ENCODE measurements at regions not wholly inside any gene's neighbourhood (a gene's known extent, or its start where the extent isn't known, plus 50 kb on each side); places are given as distances from the start of the nearest gene placed in this dataset.

DNA sequence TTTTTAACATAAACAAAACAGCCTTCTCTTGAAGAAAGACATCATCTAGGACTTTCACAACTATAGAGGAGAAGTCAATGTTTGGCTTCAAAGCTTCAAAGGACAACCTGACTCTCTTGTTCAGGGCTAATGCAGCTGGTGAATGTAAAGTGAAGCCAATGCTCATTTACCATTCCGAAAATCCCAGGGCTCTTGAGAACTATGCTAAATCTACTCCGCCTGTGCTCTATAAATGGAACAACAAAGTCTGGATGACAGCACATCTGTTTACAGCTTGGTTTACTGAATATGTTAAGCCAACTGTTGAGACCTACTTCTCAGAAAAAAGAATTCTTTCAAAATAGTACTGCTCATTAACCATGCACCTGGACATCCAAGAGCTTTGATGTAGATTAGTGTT lies 259.8 kb upstream of the NR5A2 start:
- DNase-seq: no peak

DNA sequence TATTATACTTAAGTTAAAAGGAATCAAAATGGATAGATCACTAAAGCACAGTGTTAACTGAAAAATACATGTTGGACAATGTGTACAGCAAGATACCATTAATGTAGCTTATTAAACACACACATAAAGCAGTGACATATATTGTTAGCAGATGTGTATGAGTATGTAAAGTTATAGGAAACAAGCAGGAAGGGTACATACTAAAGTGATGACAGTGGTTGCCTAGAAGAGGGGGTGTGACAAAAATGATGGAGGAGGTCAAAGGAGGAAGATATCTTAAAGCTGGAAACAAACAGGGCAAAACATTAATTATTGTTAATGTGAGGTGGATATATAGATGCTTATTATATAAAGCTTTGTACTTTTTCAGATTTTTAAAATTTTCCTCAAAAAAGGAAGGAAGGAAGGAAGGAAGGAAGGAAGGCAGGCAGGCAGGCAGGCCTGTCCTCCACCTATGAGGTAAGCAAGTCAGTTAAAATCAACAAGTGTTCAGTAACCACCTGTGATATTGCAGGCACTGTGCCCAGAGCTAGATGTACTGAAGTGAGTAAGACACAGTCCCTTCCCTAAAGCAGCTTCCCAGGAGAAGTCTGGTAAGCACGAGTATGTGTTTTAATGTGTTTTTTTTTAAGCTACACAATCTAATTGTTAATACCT lies 252.9 kb upstream of the NR5A2 start:
- no peak for DNase-seq

DNA sequence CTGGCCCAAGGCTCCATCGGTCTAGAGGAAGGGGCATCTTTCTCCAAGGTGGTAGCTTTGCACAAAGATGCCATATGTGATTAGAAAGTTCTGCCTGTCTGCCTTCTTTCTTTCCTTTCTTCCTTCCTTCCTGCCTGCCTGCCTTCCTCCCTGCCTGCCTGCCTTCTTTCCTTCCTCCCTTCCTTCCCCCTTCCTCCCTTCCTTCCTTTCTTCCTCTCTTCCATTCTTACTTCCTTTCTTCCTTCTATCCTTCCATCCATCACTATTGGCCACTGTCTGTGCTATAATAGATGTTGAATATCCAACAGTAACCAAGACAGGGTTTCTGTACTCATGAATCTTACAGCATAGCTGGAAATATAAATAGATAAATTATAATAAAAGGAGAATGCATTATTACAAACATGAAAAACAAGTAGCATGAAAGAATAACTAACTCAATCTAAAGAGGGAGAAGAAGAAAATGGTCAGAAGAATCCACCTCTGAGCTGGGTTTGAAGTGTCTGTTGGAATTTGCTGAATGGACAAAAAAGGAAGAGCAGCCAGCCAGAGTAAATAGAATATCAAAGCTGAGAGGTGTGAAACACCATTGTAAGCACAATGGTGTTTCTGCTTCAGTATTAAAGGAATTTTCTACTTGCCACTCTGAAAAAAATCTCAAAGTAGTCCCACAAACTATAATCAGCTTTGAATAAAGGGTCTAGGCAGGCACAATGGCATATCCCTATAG lies 250.6 kb upstream of the NR5A2 start:
- DNase-seq: no peak

DNA sequence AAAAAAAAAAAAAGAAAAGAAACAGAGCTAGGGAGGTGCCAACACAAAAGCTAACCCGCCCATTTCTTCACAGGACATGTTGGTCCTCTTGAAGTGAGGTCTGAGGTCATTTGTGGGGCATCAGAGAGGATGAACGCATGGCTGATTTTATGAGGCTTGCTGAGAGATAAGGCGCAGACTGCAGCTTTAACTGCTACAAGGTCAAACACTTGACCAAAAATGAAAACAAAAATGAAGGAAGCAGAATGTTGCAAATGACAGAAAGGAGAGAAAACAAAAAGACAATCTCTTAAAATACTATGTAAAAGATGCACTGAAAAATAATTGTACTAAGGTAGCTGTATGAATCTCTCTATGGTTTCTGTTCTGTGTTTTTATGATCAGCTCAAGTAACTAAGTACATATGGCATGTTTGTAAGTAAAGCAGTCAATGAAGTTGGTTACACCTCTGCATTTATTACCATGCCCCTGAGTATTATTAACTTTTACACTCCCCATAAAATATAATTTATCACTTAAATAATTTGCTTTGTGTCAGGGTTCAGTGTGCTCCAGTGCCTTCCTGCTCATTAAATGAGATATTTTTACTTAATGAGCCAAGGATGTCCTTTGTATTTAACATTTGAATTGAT lies 249.1 kb upstream of the NR5A2 start:
- DNase-seq: no peak

DNA sequence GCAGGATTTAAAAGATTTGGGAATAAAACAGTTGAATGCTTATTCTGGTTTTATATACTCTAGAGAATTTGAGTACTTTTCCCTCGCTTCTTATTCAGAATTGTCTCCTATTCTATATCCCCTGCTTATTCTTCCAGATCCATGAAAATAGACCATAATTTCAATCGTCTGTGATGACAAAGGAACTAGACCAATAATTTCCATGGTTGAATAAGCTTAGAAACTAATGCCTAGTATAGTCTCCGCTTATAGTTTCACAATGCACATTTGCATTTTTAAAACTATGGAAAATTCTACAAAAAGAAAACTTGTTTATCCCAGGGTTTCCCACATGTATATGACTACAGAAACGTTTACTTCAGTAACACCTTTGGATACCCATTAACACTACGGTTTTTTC lies 247.4 kb upstream of the NR5A2 start:
- no peak for DNase-seq

DNA sequence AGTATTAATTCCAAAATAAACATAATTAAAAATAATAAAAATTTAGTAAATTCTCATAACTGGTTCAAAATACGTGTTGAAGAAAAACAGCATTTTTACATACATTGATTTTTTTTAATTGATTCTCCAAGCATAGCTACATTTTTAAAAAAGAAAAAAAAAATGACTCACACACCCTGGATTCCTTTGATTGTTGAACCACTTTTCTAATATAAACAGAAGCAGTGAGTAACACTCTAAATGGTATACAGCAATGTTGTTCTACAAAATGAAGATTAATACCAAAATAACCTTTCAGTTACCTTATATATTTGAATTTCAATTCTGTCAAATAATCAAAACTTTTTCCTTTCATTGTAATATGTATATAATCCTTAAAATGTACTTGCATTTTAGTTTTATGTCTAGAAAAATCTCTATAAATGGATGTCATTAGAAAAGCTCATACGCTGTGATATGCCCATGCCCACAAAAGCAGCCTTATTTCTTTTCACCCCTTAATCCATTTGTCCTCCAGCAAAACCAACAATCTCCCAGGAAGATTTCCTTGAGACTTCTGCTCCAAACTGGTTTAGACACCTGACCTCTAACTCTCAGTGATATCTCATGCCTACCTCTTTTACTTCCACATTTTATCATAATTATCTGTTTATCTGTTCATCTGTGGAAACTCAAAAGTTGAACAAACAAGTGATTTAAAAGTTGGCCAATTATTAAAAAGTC lies 246.4 kb upstream of the NR5A2 start:
- DNase-seq: no peak

DNA sequence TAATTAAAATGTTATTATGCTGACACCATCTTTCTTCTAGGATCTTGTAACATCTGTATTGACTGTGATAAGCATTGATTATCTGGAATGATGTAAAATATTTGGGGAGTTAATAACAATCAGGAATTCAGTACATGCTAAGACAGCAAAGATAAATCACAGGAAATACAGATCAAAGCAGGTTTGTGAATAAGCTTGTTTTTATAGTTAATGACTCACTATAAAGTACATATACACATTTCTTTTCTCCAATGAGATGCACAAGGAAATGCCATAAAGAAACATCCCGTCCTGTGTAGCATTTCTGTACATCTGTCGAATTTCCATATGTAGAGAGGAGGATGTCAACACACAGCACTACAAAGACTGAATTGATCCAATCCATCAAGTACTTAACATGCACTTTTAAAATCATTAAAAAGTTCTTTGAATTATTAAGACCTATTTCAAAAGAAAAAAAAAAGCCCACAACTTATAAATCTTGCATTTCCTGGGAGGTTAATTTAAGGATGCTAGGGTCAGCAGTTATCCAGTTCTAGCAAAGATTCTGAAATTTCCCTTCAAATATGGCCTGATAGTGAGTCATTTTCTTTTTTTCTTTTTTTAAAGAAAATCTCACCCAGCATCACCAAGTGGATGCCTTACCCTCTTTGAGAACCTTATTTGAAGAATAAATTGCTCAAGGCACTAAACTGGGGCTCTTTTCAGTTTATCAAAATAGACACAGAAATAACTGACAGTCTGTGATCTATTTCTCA lies 243.2 kb upstream of the NR5A2 start:
- DNase-seq: no peak

DNA sequence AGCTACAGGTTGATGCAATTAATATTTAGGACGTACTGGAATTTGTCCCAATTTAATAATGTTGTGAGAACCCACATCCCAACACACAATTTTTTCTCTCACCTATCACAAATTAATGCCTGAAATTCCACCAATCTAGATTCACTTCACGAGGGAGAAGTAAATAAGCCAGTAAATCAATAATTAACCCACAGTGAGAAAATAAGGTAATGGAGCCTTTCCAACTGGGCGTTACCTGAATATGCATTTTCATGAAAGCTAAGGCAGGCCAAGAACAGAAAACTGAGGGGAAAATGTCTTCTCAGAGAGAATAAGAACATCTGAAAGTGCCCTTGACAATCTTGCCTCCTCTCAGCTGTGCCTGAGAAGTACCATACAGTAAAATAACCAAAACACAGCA lies 240.8 kb upstream of the NR5A2 start:
- DNase-seq: no peak

DNA sequence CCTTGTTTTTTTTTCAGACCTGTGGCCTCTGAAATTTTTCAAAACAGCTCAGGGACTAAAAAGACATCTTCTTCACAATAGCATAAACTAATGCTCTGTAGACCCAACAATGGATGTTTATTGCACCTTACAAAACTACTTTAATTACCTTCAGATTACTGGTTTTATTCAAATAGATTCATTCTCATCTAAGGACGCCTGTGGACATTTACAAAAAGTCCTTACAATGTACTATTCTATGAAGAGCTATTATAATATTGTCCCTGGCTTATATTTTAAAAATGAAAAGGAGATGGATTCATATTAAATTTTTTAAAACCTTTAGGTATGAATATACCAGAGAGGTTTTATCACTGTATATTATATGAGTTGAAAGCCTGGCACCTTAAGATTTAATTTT lies 238.4 kb upstream of the NR5A2 start:
- DNase-seq: no peak

DNA sequence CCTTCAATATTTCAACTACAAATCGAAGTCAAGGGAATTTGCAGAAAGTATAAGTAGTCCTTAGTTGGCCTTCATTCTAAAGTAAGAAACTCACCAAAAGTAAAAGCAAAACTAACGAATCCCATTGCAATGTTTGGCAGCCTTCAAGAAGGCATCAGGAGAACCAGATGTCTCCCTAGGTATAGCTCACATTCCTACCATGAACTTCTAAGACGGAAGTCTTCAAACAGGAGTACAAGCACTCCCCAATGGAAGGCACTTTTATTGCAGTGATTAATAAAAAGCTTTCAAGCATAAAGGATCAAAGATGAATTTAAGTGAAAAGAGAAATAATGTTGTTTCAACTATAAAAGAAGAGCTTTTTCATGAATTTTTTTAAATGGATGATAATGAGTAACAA lies 236.0 kb upstream of the NR5A2 start:
- DNase-seq: no peak

DNA sequence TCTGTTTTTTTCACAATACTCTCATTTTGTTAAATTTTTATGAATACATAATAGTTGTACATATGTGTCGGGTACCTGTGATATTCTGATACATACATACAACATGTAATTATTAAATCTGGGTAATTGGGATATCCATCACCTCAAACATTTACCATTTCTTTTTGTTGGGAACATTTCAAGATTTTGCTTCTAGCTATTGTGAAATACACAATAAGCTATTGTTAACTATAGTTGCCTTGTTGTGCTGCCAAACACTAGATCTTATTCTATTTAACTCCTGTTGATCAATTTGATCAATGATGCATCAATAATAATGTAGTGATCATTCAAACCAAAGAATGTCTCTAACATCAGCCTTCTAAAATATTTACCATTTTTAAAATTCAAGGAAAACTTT lies 234.6 kb upstream of the NR5A2 start:
- DNase-seq: no peak

DNA sequence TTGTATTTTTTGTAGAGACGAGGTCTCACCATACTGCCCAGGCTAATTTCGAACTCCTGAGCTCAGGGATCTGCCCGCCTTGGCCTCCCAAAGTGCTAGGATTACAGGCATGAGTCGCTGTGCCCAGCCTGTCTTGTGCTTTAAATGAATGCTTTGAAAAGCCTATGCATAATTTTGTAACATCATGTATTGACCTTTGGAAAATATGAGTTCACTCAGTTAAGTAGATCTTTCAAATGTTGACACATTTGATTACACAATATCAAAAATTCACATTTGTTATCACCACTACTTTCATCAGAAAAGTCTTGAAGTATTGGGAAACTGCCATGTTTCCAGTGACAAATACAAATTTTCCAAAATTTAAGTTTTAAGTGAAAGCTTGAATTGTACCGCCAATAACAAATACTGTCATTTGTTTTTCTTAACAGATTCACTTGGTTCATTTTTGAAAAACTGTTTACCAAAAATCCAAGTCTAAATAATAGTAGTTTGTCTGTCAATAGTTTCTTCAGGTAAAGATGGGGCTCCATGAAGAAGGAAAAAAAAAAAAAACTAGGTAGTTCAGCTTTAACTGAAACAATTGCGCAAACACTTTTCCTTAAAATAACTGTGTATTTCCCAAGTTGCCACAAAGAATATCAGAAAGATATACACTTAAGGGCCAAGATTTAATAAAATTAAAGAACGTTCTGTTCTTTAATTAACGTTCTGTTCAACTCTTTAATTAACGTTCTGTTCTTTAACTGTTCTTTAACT lies 233.2 kb upstream of the NR5A2 start:
- DNase-seq: no peak

DNA sequence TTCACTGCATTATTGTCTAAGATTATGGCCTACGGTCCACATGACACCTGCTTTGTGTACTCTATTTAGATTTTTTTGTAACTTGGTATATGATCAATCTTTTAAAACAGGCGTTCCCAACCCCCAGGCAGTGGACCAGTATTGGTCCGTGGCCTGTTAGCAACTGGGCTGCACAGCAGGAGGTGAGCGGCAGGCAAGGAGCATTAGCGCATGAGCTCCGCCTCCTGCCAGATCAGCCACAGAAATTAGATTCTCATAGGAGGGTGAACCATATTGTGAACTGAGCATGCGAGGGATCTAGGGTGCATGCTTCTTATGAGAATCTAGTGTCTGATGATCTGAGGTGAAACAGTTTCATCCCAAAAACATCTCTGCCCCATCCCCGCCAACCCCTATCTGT lies 228.4 kb upstream of the NR5A2 start:
- no peak for DNase-seq

DNA sequence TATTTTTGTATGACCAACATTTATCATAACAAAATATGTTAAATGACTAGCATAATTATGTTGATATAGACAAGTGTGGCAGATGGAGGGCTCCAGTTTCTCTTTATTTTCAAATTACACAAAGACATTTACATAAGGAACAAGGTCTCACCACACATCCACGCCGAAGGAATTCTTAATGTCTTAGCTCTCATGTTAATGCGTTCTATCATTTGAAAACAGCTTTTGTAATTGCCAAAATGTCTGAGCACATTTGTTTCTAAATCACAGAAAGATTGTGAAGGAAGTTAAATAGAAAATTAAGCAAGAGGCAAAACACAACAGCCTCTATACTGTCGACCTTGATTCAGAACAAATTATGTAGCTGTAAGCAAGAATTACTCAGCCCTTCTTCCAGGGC lies 223.0 kb upstream of the NR5A2 start:
- DNase-seq: no peak

DNA sequence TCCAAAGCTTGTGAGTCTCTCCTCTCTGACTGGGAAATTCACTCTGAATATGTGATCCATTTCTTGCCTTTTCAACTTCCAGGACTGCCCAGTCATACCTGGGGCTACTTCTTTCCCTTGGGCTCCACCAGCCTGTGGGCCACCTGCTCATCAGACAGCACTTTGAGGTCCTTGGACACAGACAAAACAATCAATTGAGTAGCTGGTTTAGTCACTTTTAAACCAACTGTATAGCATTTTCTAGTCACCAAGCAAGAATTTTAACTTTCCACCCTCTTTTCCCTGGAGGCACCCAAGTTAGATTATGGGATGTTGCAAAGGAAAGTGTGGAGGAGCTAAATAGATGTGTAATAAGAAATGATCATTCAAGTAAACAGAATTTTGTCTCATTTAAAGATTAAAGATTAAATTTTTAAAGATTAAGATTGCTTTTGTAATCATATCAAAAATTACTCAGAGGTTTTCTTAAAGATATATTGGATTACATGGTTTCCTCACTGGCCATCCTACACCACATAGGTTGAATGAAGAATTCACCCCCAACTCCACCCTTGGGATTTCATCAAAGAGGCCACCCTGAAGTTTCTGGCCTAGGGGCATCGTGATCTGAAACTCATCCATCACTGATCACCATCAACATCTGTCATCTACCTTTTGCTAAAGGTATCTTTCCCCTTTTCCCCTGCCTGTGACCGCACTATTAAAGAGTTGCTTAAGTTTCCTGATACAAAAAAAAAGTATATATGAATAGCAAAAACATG lies 219.2 kb upstream of the NR5A2 start:
- DNase-seq: no peak

DNA sequence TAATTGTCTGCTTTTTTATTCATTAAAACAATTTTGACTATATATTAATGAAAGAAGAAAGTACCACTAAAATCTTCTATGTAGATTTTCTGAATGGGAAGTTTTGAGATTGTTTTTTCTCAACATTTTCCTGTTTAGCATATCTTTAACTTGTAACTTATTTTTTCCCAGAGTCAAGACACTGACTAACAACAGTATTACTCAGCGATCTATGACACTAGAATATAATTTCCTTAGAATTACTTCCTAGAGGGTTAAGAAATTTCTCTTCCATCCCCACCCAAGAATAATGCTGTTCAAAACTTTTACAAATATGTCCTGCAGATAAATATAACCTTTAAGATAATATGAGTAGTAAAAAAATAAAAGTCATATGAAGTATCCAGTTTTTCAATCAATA lies 218.2 kb upstream of the NR5A2 start:
- no peak for DNase-seq

DNA sequence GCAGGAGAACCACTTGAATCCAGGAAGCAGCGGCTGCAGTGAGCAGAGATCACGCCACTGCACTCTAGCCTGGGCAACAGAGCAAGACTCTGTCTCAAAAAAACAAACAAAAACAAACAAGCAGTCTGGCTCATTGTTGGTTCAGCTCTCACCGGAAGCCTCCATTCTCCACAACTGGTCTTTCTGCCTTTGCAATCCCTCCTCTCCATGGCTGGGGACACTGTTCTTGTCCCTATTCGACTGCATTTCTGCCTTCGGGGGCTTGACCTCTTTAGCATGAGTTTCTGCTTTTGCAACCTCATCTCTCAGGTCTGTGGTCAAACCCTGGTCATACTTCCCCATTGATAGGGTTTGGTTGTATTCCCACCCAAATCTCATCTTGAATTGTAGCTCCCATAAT lies 216.3 kb upstream of the NR5A2 start:
- DNase-seq: no peak

DNA sequence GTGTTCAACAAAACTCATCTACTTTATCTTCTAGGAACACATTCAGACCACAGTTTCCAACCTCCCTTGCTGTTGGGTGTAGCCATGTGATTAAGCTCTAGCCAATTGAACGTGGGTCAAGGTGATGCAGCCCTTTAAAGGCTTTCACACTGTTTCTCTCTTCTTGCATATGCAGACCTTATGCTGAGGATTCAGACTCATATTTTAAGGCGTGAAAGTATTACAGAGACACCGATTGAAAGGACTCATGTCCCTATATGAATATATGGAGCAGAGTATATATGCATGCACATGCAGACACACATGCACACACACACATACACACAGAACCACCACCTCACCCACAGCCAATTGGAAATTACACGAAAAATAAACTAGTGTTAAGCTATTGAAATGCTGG lies 214.3 kb upstream of the NR5A2 start:
- no peak for DNase-seq

DNA sequence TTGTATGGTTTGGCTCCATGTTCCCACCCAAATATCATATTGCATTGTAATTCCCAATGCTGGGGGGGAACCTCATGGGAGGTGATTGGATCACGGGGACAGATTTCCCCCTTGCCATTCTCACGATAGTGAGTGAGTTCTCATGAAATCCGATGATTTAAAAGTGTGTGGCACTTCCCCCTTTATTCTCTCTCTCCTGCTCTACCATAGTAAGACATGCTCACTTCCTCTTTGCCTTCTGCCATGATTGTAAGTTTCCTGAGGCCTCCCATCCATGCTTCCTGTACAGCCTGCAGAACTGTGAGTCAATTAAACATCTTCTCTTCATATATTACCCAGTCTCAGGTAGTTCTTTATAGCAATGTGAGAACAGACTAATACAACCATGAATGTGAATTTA lies 211.6 kb upstream of the NR5A2 start:
- no peak for DNase-seq

DNA sequence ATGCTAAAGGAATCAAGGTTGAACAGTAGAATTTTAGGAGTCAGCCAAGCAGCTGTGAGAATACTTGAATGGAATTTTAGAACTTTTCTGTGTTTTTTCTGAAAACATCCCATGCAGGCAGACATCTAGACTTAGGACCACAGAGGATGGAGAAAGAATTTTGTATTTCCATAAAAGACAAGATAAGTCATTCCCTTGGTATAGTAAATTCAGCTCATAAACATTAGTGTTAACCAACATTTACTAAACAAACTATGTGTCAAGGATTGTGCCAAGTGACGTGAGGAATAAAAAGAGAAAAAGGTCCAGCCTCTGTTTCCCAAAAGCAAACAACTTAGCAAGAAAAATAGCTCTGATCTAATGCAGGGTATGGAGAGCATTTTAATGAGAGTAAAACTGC lies 210.2 kb upstream of the NR5A2 start:
- no peak for DNase-seq

DNA sequence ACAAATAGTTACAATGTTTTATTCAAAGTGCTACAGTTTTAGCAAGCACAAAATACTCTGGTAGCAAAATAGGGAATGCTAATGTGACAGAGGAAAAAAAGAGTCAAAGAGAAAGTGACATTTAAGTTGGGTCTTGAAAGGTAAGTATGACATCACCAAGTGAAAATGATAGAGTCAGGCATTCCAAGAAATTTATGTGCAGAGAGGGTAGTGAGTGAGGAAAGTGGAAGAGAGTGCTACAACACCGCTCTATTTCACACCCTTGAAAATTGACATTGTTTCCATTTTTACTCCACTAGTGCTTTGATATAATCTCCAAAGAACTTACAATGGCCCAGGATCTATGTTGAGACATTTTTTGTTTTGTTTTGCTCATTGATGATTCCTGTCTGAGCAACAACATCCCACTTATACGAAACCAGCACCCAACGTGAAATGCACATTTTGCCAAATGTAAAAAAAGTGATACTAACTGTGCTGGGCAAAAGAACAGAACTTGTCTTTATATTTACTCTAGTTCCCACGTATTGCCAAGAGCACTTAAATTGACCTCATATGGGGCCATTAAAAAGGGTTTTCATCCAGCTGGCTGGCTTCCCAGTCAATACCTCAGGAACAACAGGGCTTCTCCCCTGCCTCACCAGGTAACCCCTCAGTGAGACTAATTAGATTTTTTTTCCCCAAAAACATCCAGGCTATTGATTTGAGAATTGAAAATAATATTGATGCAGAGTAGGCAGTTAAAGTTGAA lies 206.3 kb upstream of the NR5A2 start:
- no peak for DNase-seq

Data from stimulated activated CD4-positive, alpha-beta T cell treated with anti-CD3 and anti-CD28 coated beads, Interleukin-1b, Interleukin-23, amount 100 ng/mL, for 48 hours (primary cell).